Left lung (tissue), 4 donors: ENCODE measurements at regions not wholly inside any gene's neighbourhood (a gene's known extent, or its start where the extent isn't known, plus 50 kb on each side); places are given as distances from the start of the nearest gene placed in this dataset.

Source experiments
- ATAC-seq: fragments of 200-7000 bp; cut with Tn5 transposase; one replicate; pipeline ENCODE4 v1.9.1; 2020; ENCODE audit warnings: moderate library complexity
- DNase-seq, 4 donors: peaks; one replicate each; pipeline ENCODE4 v3.0.0-alpha.2; 2013 to 2020
- H3K27ac ChIP-seq, 2 donors: fragments of 200-600 bp; sonication (generic) in 1 of 2; one replicate each; pipeline versions ENCODE4 v1.5.0 to v1.8.0; 2020 to 2021
- H3K27me3 ChIP-seq, 2 donors: fragments of 200-600 bp; sonication (generic) in 1 of 2; one replicate each; pipeline versions ENCODE4 v1.5.0 to v1.8.0; 2020 to 2021
- H3K36me3 ChIP-seq, 2 donors: fragments of 200-600 bp; sonication (generic) in 1 of 2; one replicate each; pipeline versions ENCODE4 v1.5.0 to v1.8.0; 2020 to 2021
- H3K4me1 ChIP-seq, 2 donors: fragments of 200-600 bp; one replicate each; pipeline ENCODE4 v1.8.0; 2021
- H3K4me3 ChIP-seq, 2 donors: fragments of 200-600 bp; sonication (generic) in 1 of 2; one replicate each; pipeline versions ENCODE4 v1.5.0 to v1.8.0; 2020 to 2021; ENCODE audit warnings: mild to moderate bottlenecking in 1 of 2
- H3K9me3 ChIP-seq, 2 donors: fragments of 200-600 bp; sonication (generic) in 1 of 2; one replicate each; pipeline versions ENCODE4 v1.5.0 to v1.8.0; 2020 to 2021
- CTCF ChIP-seq, 2 donors: fragments of 200-600 bp; sonication (generic) in 1 of 2; IDR thresholded peaks; one replicate each; pipeline versions ENCODE4 v1.5.0 to v1.8.0; 2021; ENCODE audit warnings: antibody characterized with exemption in 2 of 2
- intact Hi-C, 2 donors: fragments of 100-400 bp; cut with DNase I; formaldehyde crosslinking; loops; one replicate each; pipeline versions ENCODE4 v1.11.2 to v1.14.2; 2022
- donor health status: DM: no; HTN: yes; CAD: no.
- donor health status: DM: no; HTN: no; CAD: no.

- Histone ChIP-seq H3K36me3 (no peaks in the 10 kb centered on the region), H3K4me3 (no peak overlapping the region), H3K4me1 (no peaks in the 10 kb centered on the region), H3K27ac (no peak overlapping the region), H3K27me3 (no peaks in the 10 kb centered on the region), H3K9me3 (no peaks in the 10 kb centered on the region)
- intact Hi-C loops: no loop called here
- no peak for TF ChIP-seq CTCF (IDR thresholded peaks at IDR 0.05)
- no peak for DNase-seq
- ATAC-seq: no peak
Measured at GRCh38 chr4:126451237-126451873, 1136.6 kb downstream of the FAT4 start.

- intact Hi-C loops: no loop called here
- H3K4me3 ChIP-seq: no peak overlapping the region
- no peak for TF ChIP-seq CTCF (IDR thresholded peaks at IDR 0.05)
Measured at GRCh38 chr4:126455865-126456264, 1141.1 kb downstream of the FAT4 start.

GRCh38 chr4:126458993-126459392, 1144.2 kb downstream of the FAT4 start:
- Histone ChIP-seq H3K4me1 (no peaks in the 10 kb centered on the region), H3K27ac (no peak overlapping the region), H3K9me3 (no peaks in the 10 kb centered on the region), H3K27me3 (no peaks in the 10 kb centered on the region), H3K4me3 (no peak overlapping the region), H3K36me3 (no peaks in the 10 kb centered on the region)
- intact Hi-C loops: no loop called here
- no peak for TF ChIP-seq CTCF (IDR thresholded peaks at IDR 0.05)
- no peak for DNase-seq
- no peak for ATAC-seq

More at GRCh38 chr4:126455865-126456264, 1141.1 kb downstream of the FAT4 start:
- Histone ChIP-seq H3K36me3 (no peaks in the 10 kb centered on the region), H3K4me1 (no peaks in the 10 kb centered on the region), H3K9me3 (no peaks in the 10 kb centered on the region), H3K27ac (no peak overlapping the region), H3K27me3 (no peaks in the 10 kb centered on the region)
- ATAC-seq (no peak), DNase-seq (no peak)

- Histone ChIP-seq H3K4me3 (no peak overlapping the region), H3K4me1 (no peaks in the 10 kb centered on the region), H3K27me3 (no peaks in the 10 kb centered on the region), H3K36me3 (no peaks in the 10 kb centered on the region), H3K9me3 (no peaks in the 10 kb centered on the region), H3K27ac (no peak overlapping the region)
- TF ChIP-seq CTCF (IDR thresholded peaks at IDR 0.05): no peak
- intact Hi-C loops: no loop called here
- DNase-seq (no peak), ATAC-seq (no peak)
Measured at GRCh38 chr4:126465341-126465740, 1150.6 kb downstream of the FAT4 start.

- Histone ChIP-seq H3K4me3 (no peak overlapping the region), H3K27ac (no peak overlapping the region), H3K27me3 (no peaks in the 10 kb centered on the region), H3K9me3 (no peaks in the 10 kb centered on the region), H3K4me1 (no peaks in the 10 kb centered on the region), H3K36me3 (no peaks in the 10 kb centered on the region)
- TF ChIP-seq CTCF (IDR thresholded peaks at IDR 0.05): no peak
- DNase-seq (no peak), ATAC-seq (no peak)
- intact Hi-C loops: no loop called here
Measured at GRCh38 chr4:126466848-126467247, 1152.1 kb downstream of the FAT4 start.
